Natural killer cell (primary cell): ENCODE measurements at regions not wholly inside any gene's neighbourhood (a gene's known extent, or its start where the extent isn't known, plus 50 kb on each side); places are given as distances from the start of the nearest gene placed in this dataset.

Experiments
- ATAC-seq, 3 donors: fragments of 150-1000 bp in 2 of 3; fragments of 200-7000 bp in 1 of 3; cut with Tn5 transposase; 1 replicate in 1 of 3; 2 replicates in 2 of 3; pipeline ENCODE4 v1.10.0; 2021; ENCODE audit warnings: mild to moderate bottlenecking in 2 of 3, moderate library complexity in 2 of 3
- DNase-seq, 2 donors: peaks; one replicate each; pipeline versions ENCODE4 v3.0.0 to v3.0.0-alpha.2; 2013 to 2021; ENCODE audit warnings: mixed read lengths in 1 of 2
- H3K27ac ChIP-seq: one replicate; pipeline ENCODE4 v1.5.1; 2013; ENCODE audit warnings: mild to moderate bottlenecking, low read length
- H3K27me3 ChIP-seq: one replicate; pipeline ENCODE4 v1.6.1; 2013; ENCODE audit warnings: low read length; ENCODE audit not compliant: control insufficient read depth, insufficient read depth
- H3K36me3 ChIP-seq: one replicate; pipeline ENCODE4 v1.6.1; 2013; ENCODE audit warnings: low read length; ENCODE audit not compliant: control insufficient read depth, insufficient read depth
- H3K4me1 ChIP-seq: one replicate; pipeline ENCODE4 v1.6.1; 2013; ENCODE audit warnings: low read length; ENCODE audit not compliant: control insufficient read depth, insufficient read depth
- H3K4me3 ChIP-seq: one replicate; pipeline ENCODE4 v1.5.1; 2013; ENCODE audit warnings: low read length
- H3K9me3 ChIP-seq: one replicate; pipeline ENCODE4 v1.6.1; 2013; ENCODE audit warnings: low read length; ENCODE audit not compliant: control insufficient read depth, insufficient read depth
- H3K27ac Mint-ChIP-seq, 2 donors: one replicate each; pipeline ENCODE4 v1.8.0; 2022; ENCODE audit warnings: mild to moderate bottlenecking in 2 of 2, mixed read lengths in 2 of 2, moderate library complexity in 1 of 2
- H3K27me3 Mint-ChIP-seq, 2 donors: one replicate each; pipeline ENCODE4 v1.8.0; 2022; ENCODE audit warnings: low read depth in 2 of 2, mixed read lengths in 2 of 2
- H3K36me3 Mint-ChIP-seq: one replicate; pipeline ENCODE4 v1.8.0; 2022; ENCODE audit warnings: mixed read lengths
- H3K4me1 Mint-ChIP-seq, 2 donors: one replicate each; pipeline ENCODE4 v1.8.0; 2022; ENCODE audit warnings: mixed read lengths in 2 of 2
- H3K4me3 Mint-ChIP-seq: one replicate; pipeline ENCODE4 v1.8.0; 2022; ENCODE audit warnings: mild to moderate bottlenecking, moderate library complexity, mixed read lengths
- H3K9me3 Mint-ChIP-seq, 2 donors: one replicate each; pipeline ENCODE4 v1.8.0; 2022; ENCODE audit warnings: mixed read lengths in 2 of 2
- WGBS: methylation state at CpG from one replicate; pipeline ENCODE4 v1.1.7; 2013; ENCODE audit warnings: missing lambda C conversion rate; ENCODE audit not compliant: insufficient coverage; 5-methylcytosine and 5-hydroxymethylcytosine counted together
- intact Hi-C: fragments of 100-400 bp; cut with micrococcal nuclease; formaldehyde crosslinking; loops from one replicate; pipeline ENCODE4 v1.14.2; 2022
- TF ChIP-seq, protein P1 (sequence below): fragments of 200-600 bp; IDR thresholded peaks from one replicate; pipeline ENCODE4 v1.8.0; 2022; ENCODE audit warnings: antibody characterized with exemption

DNA sequence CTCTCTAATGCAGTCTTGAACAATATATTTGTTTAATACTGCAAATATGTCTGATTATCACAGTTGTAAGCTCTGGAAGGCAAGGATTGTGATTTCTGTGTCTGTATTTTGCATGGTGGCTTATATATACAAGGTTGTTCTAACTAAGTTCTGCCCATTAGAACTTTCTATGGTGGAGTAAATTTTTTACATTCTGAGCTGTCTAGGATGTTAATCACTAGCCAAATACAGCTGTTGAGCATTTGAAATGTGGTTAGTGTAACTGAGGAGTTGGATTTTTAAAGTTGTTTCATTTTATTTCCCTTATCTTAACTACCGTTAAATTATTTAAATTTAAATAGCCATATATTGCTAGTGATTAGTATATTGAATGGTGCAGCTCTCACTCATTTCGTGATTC is 64.3 kb upstream of the DMRTA1 start:
- no peaks in the 10 kb centered on the region for H3K36me3 ChIP-seq
- no peaks in the 10 kb centered on the region for H3K9me3 ChIP-seq
- no CpG with 5 or more reads among the region's 2 CpGs for WGBS
- ATAC-seq = no peak
- Mint-ChIP-seq H3K27me3 (no peaks in the 10 kb centered on the region), H3K36me3 (no peaks in the 10 kb centered on the region), H3K27ac (no peak overlapping the region), H3K4me1 (no peaks in the 10 kb centered on the region), H3K4me3 (no peak overlapping the region), H3K9me3 (peaks cover 0 to 5% of the 10 kb centered on the region in 2 donors)
- no peaks in the 10 kb centered on the region for H3K4me1 ChIP-seq
- intact Hi-C loops = no loop called here
- H3K27ac ChIP-seq = no peak overlapping the region
- H3K4me3 ChIP-seq = no peak overlapping the region
- no peak for DNase-seq
- TF ChIP-seq, protein P1, sequence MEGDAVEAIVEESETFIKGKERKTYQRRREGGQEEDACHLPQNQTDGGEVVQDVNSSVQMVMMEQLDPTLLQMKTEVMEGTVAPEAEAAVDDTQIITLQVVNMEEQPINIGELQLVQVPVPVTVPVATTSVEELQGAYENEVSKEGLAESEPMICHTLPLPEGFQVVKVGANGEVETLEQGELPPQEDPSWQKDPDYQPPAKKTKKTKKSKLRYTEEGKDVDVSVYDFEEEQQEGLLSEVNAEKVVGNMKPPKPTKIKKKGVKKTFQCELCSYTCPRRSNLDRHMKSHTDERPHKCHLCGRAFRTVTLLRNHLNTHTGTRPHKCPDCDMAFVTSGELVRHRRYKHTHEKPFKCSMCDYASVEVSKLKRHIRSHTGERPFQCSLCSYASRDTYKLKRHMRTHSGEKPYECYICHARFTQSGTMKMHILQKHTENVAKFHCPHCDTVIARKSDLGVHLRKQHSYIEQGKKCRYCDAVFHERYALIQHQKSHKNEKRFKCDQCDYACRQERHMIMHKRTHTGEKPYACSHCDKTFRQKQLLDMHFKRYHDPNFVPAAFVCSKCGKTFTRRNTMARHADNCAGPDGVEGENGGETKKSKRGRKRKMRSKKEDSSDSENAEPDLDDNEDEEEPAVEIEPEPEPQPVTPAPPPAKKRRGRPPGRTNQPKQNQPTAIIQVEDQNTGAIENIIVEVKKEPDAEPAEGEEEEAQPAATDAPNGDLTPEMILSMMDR = no peak
- no peaks in the 10 kb centered on the region for H3K27me3 ChIP-seq

DNA sequence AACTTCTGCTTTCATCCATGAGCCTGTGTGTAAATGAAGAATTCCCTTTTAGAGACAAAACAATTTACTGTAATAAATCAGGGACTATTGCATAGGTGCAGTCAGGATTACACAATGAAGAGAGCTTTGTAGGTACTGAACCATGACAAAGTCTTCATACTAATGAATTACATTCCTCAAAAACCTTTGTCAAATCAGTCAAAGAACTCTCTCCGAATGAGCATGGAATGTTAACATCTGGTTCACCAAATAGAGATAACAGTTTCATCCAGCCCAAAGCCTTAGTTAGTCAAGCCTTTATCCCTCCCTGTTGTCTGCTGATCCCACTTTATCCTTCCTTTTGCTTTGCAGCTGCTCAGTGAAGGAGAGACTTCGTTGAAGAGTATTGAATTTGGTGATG is 62.9 kb upstream of the DMRTA1 start:
- intact Hi-C loops = no loop called here
- 62% methylated on average over 2 of the region's 2 CpGs for WGBS

DNA sequence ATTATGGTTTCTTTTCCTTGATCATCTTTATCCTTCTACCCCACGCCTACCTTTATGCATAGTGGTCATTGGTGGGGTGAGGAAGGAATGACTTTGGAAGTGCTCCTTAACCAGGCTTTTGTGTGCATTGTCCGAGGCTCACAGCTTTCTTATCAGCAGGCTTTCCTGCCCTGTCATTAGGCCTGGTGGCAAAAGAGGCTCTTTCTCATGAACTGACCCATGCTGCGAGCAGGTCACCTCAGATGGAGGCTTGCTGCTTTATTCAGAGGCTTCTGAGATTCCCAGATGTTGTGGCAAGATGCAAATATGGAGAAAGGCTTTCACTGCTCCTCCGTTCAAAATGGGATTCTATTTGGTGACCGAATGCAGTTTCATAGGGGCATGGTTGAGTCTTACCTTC is 57.4 kb upstream of the DMRTA1 start:
- no peaks in the 10 kb centered on the region for H3K4me1 Mint-ChIP-seq
- H3K27ac ChIP-seq = no peak overlapping the region
- H3K27ac Mint-ChIP-seq = no peak overlapping the region
- ATAC-seq (no peak), DNase-seq (no peak)
- no peaks in the 10 kb centered on the region for H3K36me3 Mint-ChIP-seq
- H3K36me3 ChIP-seq = no peaks in the 10 kb centered on the region
- H3K27me3 Mint-ChIP-seq = no peaks in the 10 kb centered on the region
- no peaks in the 10 kb centered on the region for H3K4me1 ChIP-seq
- H3K4me3 Mint-ChIP-seq = no peak overlapping the region
- no peaks in the 10 kb centered on the region for H3K9me3 ChIP-seq
- TF ChIP-seq, protein P1 = no peak
- H3K9me3 Mint-ChIP-seq = peaks cover 0 to 6% of the 10 kb centered on the region in 2 donors
- WGBS = 64% methylated on average over 4 of the region's 5 CpGs
- no peak overlapping the region for H3K4me3 ChIP-seq
- intact Hi-C loops = no loop called here
- H3K27me3 ChIP-seq = no peaks in the 10 kb centered on the region

More for the DNA sequence above, 62.9 kb upstream of the DMRTA1 start:
- Mint-ChIP-seq H3K9me3 (peaks cover 0 to 5% of the 10 kb centered on the region in 2 donors), H3K4me1 (no peaks in the 10 kb centered on the region), H3K27ac (no peak overlapping the region), H3K27me3 (no peaks in the 10 kb centered on the region), H3K4me3 (no peak overlapping the region), H3K36me3 (no peaks in the 10 kb centered on the region)
- H3K27me3 ChIP-seq = no peaks in the 10 kb centered on the region
- H3K36me3 ChIP-seq = no peaks in the 10 kb centered on the region
- DNase-seq = no peak
- H3K9me3 ChIP-seq = no peaks in the 10 kb centered on the region
- H3K4me1 ChIP-seq = no peaks in the 10 kb centered on the region
- ATAC-seq = no peak
- TF ChIP-seq, protein P1 = no peak
- H3K27ac ChIP-seq = no peak overlapping the region
- H3K4me3 ChIP-seq = no peak overlapping the region

DNA sequence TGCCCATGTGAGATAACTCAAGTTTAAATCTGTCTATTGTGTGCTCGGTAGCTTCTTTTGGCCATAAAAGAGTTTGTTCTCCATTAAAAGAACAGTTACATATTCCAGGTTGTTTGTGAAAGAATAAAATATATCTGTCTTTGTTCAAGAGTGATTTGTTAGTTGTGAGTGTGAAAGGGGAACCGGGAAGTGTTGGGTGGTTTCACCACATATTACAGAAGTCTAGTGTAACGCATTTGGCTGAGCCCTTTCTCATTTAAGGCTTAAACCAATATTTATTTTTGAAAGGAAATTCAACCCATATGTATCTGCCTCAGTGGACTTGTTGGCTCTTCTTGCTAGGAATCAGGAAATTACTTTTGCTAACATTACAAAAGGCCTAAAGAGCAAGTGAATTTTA is 54.1 kb upstream of the DMRTA1 start:
- Histone ChIP-seq H3K4me1 (no peaks in the 10 kb centered on the region), H3K27ac (no peak overlapping the region), H3K9me3 (no peaks in the 10 kb centered on the region), H3K36me3 (no peaks in the 10 kb centered on the region), H3K4me3 (no peak overlapping the region), H3K27me3 (no peaks in the 10 kb centered on the region)
- Mint-ChIP-seq H3K36me3 (no peaks in the 10 kb centered on the region), H3K27me3 (no peaks in the 10 kb centered on the region), H3K27ac (no peak overlapping the region), H3K4me3 (no peak overlapping the region), H3K4me1 (no peaks in the 10 kb centered on the region), H3K9me3 (peaks cover 5 to 7% of the 10 kb centered on the region in 2 donors)
- intact Hi-C loops = no loop called here
- DNase-seq = no peak
- 78% methylated on average over 2 of the region's 3 CpGs for WGBS
- TF ChIP-seq, protein P1 = no peak
- no peak for ATAC-seq
